LNCAP (cell line): ENCODE measurements at regions not wholly inside any gene's neighbourhood (a gene's known extent, or its start where the extent isn't known, plus 50 kb on each side); places are given as distances from the start of the nearest gene placed in this dataset.

Experiments
- TF ChIP-seq, protein P1 (sequence below): fragments of 450-650 bp; IDR thresholded peaks from 2 replicates; pipeline ENCODE4 v1.5.1; 2017; ENCODE audit warnings: mild to moderate bottlenecking

DNA sequence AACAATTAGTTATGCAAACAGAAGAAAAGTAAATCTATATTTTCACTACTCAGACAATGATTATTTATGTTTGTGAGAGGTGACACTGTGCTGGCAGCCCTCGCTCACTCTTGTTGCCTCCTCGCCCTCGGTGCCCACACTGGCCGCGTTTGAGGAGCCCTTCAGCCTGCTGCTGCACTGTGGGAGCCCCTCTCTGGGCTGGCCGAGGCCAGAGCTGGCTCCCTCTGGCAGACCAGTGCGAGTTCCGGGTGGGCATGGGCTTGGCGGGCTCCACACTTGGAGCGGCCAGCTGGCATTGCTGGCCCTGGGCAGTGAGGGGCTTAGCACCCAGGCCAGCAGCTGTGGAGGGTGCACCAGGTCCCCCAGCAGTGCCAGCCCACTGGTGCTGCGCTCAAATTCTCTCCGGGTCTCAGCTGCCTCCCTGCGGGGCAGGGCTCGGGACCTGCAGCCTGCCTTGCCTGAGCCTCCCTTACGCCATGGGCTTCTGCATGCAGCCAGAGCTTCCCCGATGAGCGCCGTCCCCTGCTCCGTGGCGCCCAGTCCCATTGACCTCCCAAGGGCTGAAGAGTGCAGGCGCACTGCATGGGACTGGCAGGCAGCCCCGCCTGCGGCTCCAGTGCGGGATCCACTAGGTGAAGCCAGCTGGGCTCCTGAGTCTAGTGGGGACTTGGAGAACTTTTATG is 902.6 kb downstream of the PDHA2 start:
- TF ChIP-seq, protein P1, sequence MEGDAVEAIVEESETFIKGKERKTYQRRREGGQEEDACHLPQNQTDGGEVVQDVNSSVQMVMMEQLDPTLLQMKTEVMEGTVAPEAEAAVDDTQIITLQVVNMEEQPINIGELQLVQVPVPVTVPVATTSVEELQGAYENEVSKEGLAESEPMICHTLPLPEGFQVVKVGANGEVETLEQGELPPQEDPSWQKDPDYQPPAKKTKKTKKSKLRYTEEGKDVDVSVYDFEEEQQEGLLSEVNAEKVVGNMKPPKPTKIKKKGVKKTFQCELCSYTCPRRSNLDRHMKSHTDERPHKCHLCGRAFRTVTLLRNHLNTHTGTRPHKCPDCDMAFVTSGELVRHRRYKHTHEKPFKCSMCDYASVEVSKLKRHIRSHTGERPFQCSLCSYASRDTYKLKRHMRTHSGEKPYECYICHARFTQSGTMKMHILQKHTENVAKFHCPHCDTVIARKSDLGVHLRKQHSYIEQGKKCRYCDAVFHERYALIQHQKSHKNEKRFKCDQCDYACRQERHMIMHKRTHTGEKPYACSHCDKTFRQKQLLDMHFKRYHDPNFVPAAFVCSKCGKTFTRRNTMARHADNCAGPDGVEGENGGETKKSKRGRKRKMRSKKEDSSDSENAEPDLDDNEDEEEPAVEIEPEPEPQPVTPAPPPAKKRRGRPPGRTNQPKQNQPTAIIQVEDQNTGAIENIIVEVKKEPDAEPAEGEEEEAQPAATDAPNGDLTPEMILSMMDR, result no peak

DNA sequence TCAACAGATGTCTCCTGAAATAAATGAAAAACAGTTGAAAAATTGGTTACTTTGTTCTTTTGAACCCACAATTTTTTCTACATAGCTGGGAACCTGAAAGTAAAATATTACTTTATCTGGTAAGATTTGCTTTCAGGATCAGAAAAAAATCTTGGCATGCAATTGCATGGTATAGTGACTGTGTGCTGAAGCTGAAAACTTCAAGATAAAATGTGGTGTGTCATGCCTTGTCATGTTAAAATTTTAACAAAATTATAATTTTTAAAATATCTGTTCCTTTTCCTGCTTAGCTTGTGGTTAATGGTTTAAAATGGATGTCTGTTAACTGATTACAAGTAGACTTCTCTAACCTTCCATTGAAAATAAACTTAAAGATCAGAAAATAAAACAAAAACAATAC is 904.8 kb downstream of the PDHA2 start:
- TF ChIP-seq, protein P1, result no peak

DNA sequence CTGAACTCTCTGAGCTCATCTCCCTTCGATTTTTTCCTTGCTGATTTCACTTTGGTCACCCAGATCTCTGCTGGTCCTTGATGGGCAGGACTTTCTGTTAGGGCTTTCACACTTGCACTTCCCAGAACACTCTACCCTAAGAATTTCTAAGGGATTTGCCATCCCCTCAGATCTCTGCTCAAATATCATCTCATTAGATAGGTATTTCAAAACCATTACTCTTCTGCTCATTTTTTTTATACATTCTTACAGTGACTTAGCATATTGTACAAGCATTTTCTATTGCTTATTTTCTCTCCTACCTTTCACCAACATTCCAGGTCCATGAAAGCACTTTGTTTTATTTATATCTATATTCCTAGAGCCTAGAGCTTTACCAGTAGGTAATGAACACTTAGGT is 913.3 kb downstream of the PDHA2 start:
- TF ChIP-seq, protein P1, result no peak

DNA sequence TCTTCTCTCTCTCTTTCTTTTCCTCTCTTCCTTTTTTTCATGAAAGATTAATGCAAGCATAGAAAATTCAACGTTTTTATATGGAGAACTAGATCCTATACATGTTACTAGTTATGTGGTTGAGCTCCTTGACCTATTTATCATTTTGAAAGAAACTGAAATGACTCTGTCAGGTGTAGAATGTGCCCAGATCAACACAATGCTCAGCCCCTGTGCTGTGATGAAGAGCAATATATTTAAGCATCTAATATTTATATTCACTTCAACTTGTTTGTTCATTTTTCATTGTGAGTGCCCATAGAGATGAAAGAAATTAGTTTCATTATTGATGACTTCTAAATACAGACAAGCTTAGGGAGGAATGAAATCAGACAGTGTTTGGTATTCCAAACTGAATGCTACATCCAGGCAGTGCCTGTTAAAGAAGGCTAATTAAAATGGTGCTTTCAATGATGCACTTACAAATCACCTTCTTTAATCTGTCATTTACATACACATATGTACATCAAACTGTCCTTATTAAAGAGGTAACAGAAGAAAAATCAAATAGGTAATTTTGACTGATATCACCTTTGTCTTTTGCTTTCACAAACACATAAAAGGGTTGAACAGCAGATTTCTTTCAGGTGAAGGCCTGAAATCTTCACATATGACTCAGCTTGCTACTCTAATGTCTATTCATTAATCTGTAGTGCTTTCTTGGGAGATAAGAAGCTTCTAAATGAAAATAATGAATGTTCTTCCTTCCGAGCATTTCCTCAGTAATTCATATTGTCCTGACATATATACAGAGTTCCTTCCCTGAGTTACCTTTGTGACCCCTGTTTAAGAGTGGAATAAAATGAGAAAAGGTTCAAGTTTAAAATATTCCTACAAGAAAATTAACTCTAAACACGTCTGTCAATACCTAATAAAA is 915.9 kb downstream of the PDHA2 start:
- TF ChIP-seq, protein P1, result no peak

DNA sequence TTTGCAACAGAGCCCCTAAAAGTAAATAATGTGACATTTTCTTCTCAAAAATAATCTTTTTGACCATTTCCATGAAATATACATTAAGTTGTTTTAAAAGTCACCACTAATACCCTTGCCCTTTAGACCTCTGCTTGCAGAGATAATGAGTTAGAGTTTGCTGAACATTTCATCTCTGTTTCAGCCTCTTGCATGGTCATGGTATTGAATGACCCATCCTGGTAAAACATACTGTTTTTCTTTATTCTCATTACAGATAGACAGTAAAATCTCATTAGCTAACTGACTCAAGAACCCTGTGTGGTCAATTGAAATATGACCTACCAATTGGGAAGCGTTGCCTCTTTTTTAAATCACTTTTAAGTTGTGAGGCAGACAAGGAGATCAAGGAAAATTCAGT is 916.7 kb downstream of the PDHA2 start:
- TF ChIP-seq, protein P1, result no peak

DNA sequence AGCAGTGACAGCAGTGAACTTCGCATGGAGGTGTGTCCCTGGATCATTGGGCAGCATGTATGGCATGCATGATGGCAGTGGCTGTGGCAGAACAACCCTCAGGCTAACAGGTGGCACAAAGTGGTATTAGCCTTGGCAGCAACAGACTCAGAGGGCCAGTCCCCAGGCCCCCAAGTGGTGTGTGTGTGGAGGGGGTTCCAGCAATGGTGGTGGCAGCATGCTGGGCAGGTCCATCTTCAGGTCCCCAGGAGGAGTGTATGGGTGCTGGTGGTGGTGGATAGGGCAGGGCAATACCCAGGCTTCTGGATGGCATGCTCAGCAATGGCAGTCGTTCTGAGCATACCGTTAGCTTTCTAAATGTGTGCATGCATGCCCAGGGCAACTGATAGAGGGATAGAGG is 923.7 kb downstream of the PDHA2 start:
- TF ChIP-seq, protein P1, result no peak

DNA sequence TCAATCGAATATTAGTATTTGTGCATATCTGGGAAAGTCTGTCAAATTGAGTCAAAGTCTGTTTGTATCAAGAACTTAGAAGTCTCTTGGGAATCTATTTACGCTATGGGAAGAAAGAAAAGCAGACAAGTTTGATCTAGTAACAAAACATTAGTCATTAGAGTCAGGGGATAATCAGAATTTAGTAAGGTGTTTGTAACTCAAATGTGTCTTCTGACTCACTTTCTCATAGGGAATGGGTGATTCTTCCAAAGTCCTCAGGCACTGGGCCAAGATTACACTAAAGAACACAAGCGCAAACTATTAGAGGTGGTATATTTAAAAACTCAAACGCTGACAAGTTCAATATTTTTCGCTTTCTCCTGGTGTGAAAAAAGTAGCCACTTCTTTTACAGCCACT is 926.5 kb downstream of the PDHA2 start:
- TF ChIP-seq, protein P1, result no peak
